IPS-15b (cell line): ENCODE measurements at regions not wholly inside any gene's neighbourhood (a gene's known extent, or its start where the extent isn't known, plus 50 kb on each side); places are given as distances from the start of the nearest gene placed in this dataset.
"Not testable (repeated sequence)": the region's sequence is repeated elsewhere in the genome, so short reads cannot be mapped to it uniquely, and the experiment has no call there.

Experiments
- H3K27me3 ChIP-seq: one replicate; pipeline ENCODE4 v1.6.1; 2013; ENCODE audit warnings: low read length; ENCODE audit not compliant: control insufficient read depth, insufficient read depth
- H3K36me3 ChIP-seq: one replicate; pipeline ENCODE4 v1.6.1; 2013; ENCODE audit warnings: low read length; ENCODE audit not compliant: control insufficient read depth, insufficient read depth
- H3K4me1 ChIP-seq: one replicate; pipeline ENCODE4 v1.6.1; 2013; ENCODE audit warnings: mild to moderate bottlenecking, low read length; ENCODE audit not compliant: control insufficient read depth, insufficient read depth
- H3K4me3 ChIP-seq: one replicate; pipeline ENCODE4 v1.5.1; 2013; ENCODE audit warnings: low read depth, low read length
- H3K9ac ChIP-seq: one replicate; pipeline ENCODE4 v1.6.1; 2013; ENCODE audit warnings: low read depth, mild to moderate bottlenecking, low read length
- H3K9me3 ChIP-seq: one replicate; pipeline ENCODE4 v1.6.1; 2013; ENCODE audit warnings: mild to moderate bottlenecking, low read length; ENCODE audit not compliant: control insufficient read depth, insufficient read depth

DNA sequence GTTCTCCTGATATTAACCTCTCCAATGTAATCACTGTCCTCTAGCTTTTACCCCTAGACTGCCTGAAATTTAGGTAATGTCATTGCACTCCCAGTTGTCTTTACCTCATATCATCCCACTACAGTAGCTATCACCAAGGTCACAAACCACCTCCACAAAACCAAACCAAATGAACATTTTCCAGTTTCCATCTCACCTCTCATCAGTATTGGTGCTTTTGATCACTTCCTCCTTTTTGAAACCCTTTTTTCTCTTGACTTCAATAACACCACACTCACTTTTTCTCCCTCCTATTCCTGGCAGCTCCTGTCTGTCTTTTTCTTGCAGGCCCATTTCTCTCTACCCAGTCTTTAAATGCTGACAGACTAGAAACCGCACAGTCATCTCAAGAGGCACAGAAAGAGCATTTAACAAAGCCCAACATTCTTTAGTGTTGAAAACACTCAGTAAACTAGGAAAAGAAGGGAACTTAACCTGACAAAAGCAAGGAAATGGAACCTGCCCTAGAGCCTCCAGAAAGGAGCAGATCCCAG is 95.9 kb upstream of the SIX2 start:
- no peaks in the 10 kb centered on the region for H3K9me3 ChIP-seq
- no peaks in the 10 kb centered on the region for H3K36me3 ChIP-seq
- no peaks in the 10 kb centered on the region for H3K4me1 ChIP-seq
- H3K9ac ChIP-seq, result no peak overlapping the region
- H3K27me3 ChIP-seq, result no peaks in the 10 kb centered on the region
- H3K4me3 ChIP-seq, result no peak overlapping the region

DNA sequence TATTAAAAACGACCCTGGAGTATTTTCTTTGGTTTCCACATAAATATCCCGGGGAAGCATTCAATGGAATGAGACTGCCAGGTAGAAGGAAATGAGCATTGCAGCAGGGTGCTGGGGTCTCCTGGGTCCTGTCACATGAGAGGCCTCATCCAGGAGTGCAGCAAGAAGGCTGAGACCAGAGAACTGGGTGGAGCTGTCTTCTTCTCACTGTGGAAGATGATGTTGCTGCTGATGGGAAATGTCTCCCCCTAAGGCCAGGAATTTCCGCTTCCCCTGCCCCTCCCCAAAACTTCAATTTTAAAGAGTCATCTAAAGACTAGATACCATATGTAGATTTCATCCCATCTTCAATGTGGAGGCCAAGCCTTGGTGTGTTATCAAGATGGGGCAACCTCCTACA is 95.2 kb upstream of the SIX2 start:
- Histone ChIP-seq H3K9ac (no peak overlapping the region), H3K27me3 (no peaks in the 10 kb centered on the region), H3K9me3 (no peaks in the 10 kb centered on the region)

GRCh38 chr2:45103351-45104345 is 94.4 kb upstream of the SIX2 start:
- Histone ChIP-seq H3K4me3 (no peak overlapping the region), H3K36me3 (no peaks in the 10 kb centered on the region), H3K9me3 (no peaks in the 10 kb centered on the region), H3K27me3 (no peaks in the 10 kb centered on the region), H3K4me1 (no peaks in the 10 kb centered on the region), H3K9ac (no peak overlapping the region)

More for the DNA sequence above, 95.2 kb upstream of the SIX2 start:
- Histone ChIP-seq H3K36me3 (no peaks in the 10 kb centered on the region), H3K4me3 (no peak overlapping the region), H3K4me1 (no peaks in the 10 kb centered on the region)

DNA sequence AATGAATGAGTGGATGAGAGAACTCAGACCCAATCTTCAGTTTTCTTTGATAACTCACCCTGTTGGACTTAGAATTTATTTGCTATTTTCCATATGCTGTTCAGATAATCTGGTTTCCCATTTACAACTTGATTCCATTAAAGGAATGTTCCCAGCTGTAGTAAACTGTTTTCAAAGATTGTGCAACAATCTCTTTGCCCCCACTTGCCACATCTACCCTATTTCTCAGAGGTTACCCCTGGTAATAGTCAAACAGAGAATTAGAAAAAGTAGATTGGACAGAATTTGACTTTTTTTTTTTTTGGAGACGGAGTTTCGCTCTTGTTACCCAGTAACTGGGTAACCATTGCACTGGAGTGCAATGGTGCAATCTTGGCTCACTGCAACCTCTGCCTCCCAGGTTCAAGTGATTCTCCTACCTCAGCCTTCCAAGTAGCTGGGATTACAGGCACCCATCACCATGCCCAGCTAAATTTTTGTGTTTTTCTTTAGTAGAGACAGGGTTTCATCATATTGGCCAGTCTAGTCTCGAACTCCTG is 93.4 kb upstream of the SIX2 start:
- Histone ChIP-seq H3K4me1 (no peaks in the 10 kb centered on the region), H3K9me3 (no peaks in the 10 kb centered on the region), H3K4me3 (no peak overlapping the region), H3K27me3 (no peaks in the 10 kb centered on the region), H3K9ac (no peak overlapping the region), H3K36me3 (no peaks in the 10 kb centered on the region)

GRCh38 chr2:45102141-45102540 is 92.9 kb upstream of the SIX2 start:
- H3K9ac ChIP-seq, result no peak overlapping the region
- no peaks in the 10 kb centered on the region for H3K9me3 ChIP-seq
- H3K27me3 ChIP-seq, result no peaks in the 10 kb centered on the region
- no peaks in the 10 kb centered on the region for H3K36me3 ChIP-seq
- H3K4me1 ChIP-seq, result no peaks in the 10 kb centered on the region
- no peak overlapping the region for H3K4me3 ChIP-seq

GRCh38 chr2:45096996-45097395 is 87.7 kb upstream of the SIX2 start:
- Histone ChIP-seq H3K9ac (no peak overlapping the region), H3K4me3 (no peak overlapping the region), H3K9me3 (no peaks in the 10 kb centered on the region), H3K36me3 (no peaks in the 10 kb centered on the region), H3K4me1 (no peaks in the 10 kb centered on the region), H3K27me3 (no peaks in the 10 kb centered on the region)

- H3K4me3 ChIP-seq, H3K9ac ChIP-seq, H3K4me1 ChIP-seq, H3K9me3 ChIP-seq, H3K36me3 ChIP-seq, H3K27me3 ChIP-seq: not testable (repeated sequence)
Observed at GRCh38 chr2:45096038-45096437, 86.8 kb upstream of the SIX2 start.

- H3K9me3 ChIP-seq, result no peaks in the 10 kb centered on the region
- H3K4me1 ChIP-seq, result no peaks in the 10 kb centered on the region
- H3K36me3 ChIP-seq, result no peaks in the 10 kb centered on the region
- H3K9ac ChIP-seq, result no peak overlapping the region
- no peaks in the 10 kb centered on the region for H3K27me3 ChIP-seq
- no peak overlapping the region for H3K4me3 ChIP-seq
Observed at GRCh38 chr2:45093663-45094062, 84.4 kb upstream of the SIX2 start.

DNA sequence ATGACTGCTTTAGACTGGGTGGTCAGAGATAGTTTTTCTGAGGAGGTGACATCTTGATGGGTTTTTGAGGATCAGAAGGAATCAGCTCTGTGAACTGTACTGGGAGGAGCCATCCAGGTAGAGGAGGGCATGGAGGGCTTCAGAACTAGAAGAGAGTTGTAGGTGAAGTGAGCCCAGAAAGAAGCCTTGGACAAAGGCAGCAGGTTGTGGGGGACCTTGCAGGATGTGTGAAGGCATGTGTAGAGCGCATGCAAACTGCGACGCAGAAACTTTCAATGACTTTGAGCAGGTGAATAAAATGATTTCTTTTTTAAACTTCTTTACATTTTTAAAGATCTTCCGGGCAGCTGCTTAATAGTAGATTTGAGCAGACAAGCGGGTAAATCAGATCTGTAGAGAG is 83.9 kb upstream of the SIX2 start:
- H3K4me1 ChIP-seq, result no peaks in the 10 kb centered on the region
- no peaks in the 10 kb centered on the region for H3K36me3 ChIP-seq
- no peaks in the 10 kb centered on the region for H3K27me3 ChIP-seq
- no peak overlapping the region for H3K4me3 ChIP-seq
- H3K9me3 ChIP-seq, result no peaks in the 10 kb centered on the region
- H3K9ac ChIP-seq, result no peak overlapping the region

GRCh38 chr2:45089554-45090261 is 80.5 kb upstream of the SIX2 start:
- Histone ChIP-seq H3K9me3 (no peaks in the 10 kb centered on the region), H3K4me1 (no peaks in the 10 kb centered on the region), H3K36me3 (no peaks in the 10 kb centered on the region), H3K4me3 (no peak overlapping the region), H3K27me3 (no peaks in the 10 kb centered on the region), H3K9ac (no peak overlapping the region)

DNA sequence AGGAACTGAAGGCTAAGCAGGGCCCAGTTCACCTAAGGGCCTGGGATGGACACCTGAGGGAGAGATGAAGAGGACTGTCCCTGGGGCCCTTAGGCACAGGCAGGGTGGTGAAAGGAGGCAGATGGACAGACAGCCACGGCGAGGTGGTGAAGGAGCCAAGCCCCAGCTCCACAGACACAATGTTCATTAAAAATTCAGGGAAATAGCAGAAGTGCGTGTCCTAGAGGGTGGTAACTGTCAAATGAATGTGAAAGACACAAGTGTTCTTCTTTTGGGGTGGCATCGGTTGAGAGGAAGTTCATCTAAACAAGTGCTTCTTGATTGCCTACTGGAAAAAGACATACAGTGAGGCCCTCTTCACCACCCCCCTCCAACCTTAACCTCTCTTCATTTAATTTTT is 76.2 kb upstream of the SIX2 start:
- Histone ChIP-seq H3K4me1 (no peaks in the 10 kb centered on the region), H3K9me3 (no peaks in the 10 kb centered on the region), H3K36me3 (no peaks in the 10 kb centered on the region), H3K27me3 (no peaks in the 10 kb centered on the region), H3K9ac (no peak overlapping the region), H3K4me3 (no peak overlapping the region)
